ENCODE measurements at regions not wholly inside any gene's neighbourhood (a gene's known extent, or its start where the extent isn't known, plus 50 kb on each side); places are given as distances from the start of the nearest gene placed in this dataset.

- no peaks in the 10 kb centered on the region for H3K79me1 ChIP-seq (ENCODE audit: low read depth, low read length)
- ChIA-PET POLR2A (ENCODE audit: partially characterized antibody) (interaction anchor here (0.8 to 1.8 kb wide), 4 partner anchors 9 to 113 kb away, joined by 3 to 5 read pairs (median 3); no protein-coding TSS in a partner anchor), CTCF (ENCODE audit: partially characterized antibody) (interaction anchor here (0.6 to 1.7 kb wide), 4 partner anchors 16 to 343 kb away, joined by 3 to 7 read pairs (median 4); no protein-coding TSS in a partner anchor)
- no peak overlapping the region for H3K9ac ChIP-seq (replicated peaks in 1 of 4; ENCODE audit: extremely low read depth in 1 of 4, low read depth in 3 of 4, low read length in 3 of 4)
- H3K4me3 ChIP-seq (ENCODE audit: extremely low read depth in 1 of 4, insufficient read depth in 2 of 4, low read depth in 3 of 4, low read length in 4 of 4) = no peak overlapping the region
- H4K91ac ChIP-seq (replicated peaks; ENCODE audit: insufficient read length, low read length) = no peak overlapping the region
- H3K4me2 ChIP-seq (ENCODE audit: insufficient read depth in 1 of 2, low read depth in 2 of 2, low read length in 2 of 2) = no peak overlapping the region
- H4K8ac ChIP-seq (ENCODE audit: extremely low read depth, insufficient read depth, low read length) = no peak overlapping the region
- H3K23ac ChIP-seq (ENCODE audit: insufficient read length) = no peak overlapping the region
- WGBS, 2 experiments (ENCODE audit: extremely low coverage in 1 of 2, insufficient coverage in 1 of 2, insufficient read length in 1 of 2, insufficient replicate concordance in 2 of 2, low coverage in 1 of 2, low lambda C conversion rate in 2 of 2, missing lambda C conversion rate in 1 of 2) = 79% methylated on average over 9 of the region's 9 CpGs; no CpG with 5 or more reads in 1 of the 2 experiments
- no peaks in the 10 kb centered on the region for H3K36me3 ChIP-seq (ENCODE audit: control insufficient read depth in 2 of 4, insufficient read depth in 4 of 4, low read length in 3 of 4)
- no peak overlapping the region; the same call in 1 of the 2 replicates for H3K18ac ChIP-seq (ENCODE audit: extremely low read depth, low read length)
- no peaks in the 10 kb centered on the region for H3K9me3 ChIP-seq (ENCODE audit: insufficient read depth in 2 of 2, low read depth in 1 of 2, low read length in 1 of 2)
- H3K4ac ChIP-seq (replicated peaks; ENCODE audit: insufficient read length, low read depth, low read length) = no peak overlapping the region
- H2BK20ac ChIP-seq (ENCODE audit: low read length) = no peak overlapping the region
- H3K27me3 ChIP-seq (replicated peaks in 1 of 4; ENCODE audit: control insufficient read depth in 3 of 4, extremely low read depth in 1 of 4, insufficient read depth in 3 of 4, low read length in 3 of 4) = no peaks in the 10 kb centered on the region; a peak in 2 of 7 replicates
- no peaks in the 10 kb centered on the region for H3K79me2 ChIP-seq (ENCODE audit: control insufficient read depth in 1 of 2, insufficient read depth in 2 of 2, low read length in 2 of 2)
- no peak overlapping the region for H2AK5ac ChIP-seq (ENCODE audit: low read depth, low read length)
- no peak overlapping the region for H2AFZ ChIP-seq (ENCODE audit: low read length)
- peaks cover 2 to 8% (median 5%) of the 10 kb centered on the region in 4 experiments for H3K4me1 ChIP-seq (replicated peaks in 1 of 4; ENCODE audit: control insufficient read depth in 3 of 4, insufficient read depth in 4 of 4, low read length in 3 of 4)
- H3K56ac ChIP-seq (replicated peaks; ENCODE audit: insufficient read length, low read depth, low read length) = no peak overlapping the region
- no peaks in the 10 kb centered on the region for H4K20me1 ChIP-seq (replicated peaks in 1 of 2; ENCODE audit: control insufficient read depth in 1 of 2, insufficient read depth in 2 of 2, low read length in 2 of 2)
- no peak for DNase-seq (ENCODE audit: low read depth in 1 of 2, low spot score in 2 of 2)
- H3K23me2 ChIP-seq (ENCODE audit: low read depth, low read length) = no peaks in the 10 kb centered on the region
- H2BK15ac ChIP-seq (ENCODE audit: low read length) = no peak overlapping the region; the same call in 1 of the 2 replicates
- no peak overlapping the region for H2BK120ac ChIP-seq (replicated peaks; ENCODE audit: low read depth, low read length)
- FAIRE-seq = no peak
- H3K14ac ChIP-seq (ENCODE audit: insufficient read length) = no peak overlapping the region
- H2BK5ac ChIP-seq (ENCODE audit: low read depth, low read length) = no peak overlapping the region
- no peak overlapping the region for H4K5ac ChIP-seq (ENCODE audit: insufficient read length, low read depth, low read length)
- no peak overlapping the region for H2BK12ac ChIP-seq (ENCODE audit: low read depth, low read length)
- no peak overlapping the region for H3K27ac ChIP-seq (ENCODE audit: low read depth, low read length)
- TF ChIP-seq NANOG (IDR thresholded peaks at IDR 0.05; ENCODE audit: insufficient read depth, low read depth, low read length, poor library complexity, severe bottlenecking) = no peak
- no peak for TF ChIP-seq ASH2L (IDR thresholded peaks at IDR 0.05; ENCODE audit: low read length)
- TF ChIP-seq TAF1 (IDR thresholded peaks at IDR 0.05; ENCODE audit: low read depth, low read length) = no peak
- TF ChIP-seq JUN (IDR thresholded peaks at IDR 0.05; ENCODE audit: low read depth, low read length) = no peak
- no peak for TF ChIP-seq EZH2 (IDR thresholded peaks at IDR 0.05; ENCODE audit: low read depth, low read length, severe bottlenecking)
- TF ChIP-seq TEAD4 (IDR thresholded peaks at IDR 0.05; ENCODE audit: low read depth, low read length) = no peak
- TF ChIP-seq KDM4A (IDR thresholded peaks at IDR 0.05; ENCODE audit: low read depth, low read length, severe bottlenecking) = no peak
- no peak for TF ChIP-seq RXRA (IDR thresholded peaks at IDR 0.05; ENCODE audit: insufficient read depth, low read depth, low read length)
- no peak for TF ChIP-seq BRCA1 (IDR thresholded peaks at IDR 0.05; ENCODE audit: low read depth, low read length)
- no peak for TF ChIP-seq EGR1 (IDR thresholded peaks at IDR 0.05; ENCODE audit: borderline replicate concordance, low read depth, low read length)
- no peak for TF ChIP-seq CHD2 (IDR thresholded peaks at IDR 0.05; ENCODE audit: low read length)
- TF ChIP-seq RAD21 (IDR thresholded peaks at IDR 0.05 in 1 of 2, conservative IDR thresholded peaks at IDR 0.05 in 1 of 2; ENCODE audit: low read depth in 2 of 2, low read length in 2 of 2) = no peak
- TF ChIP-seq ATF2 (IDR thresholded peaks at IDR 0.05; ENCODE audit: low read length) = no peak
Observed at GRCh38 chr1:11596295-11596694, 57.9 kb downstream of the FBXO2 start.

Measured in H1 (cell line).